HG02852 (cell line): ENCODE measurements at regions not wholly inside any gene's neighbourhood (a gene's known extent, or its start where the extent isn't known, plus 50 kb on each side); places are given as distances from the start of the nearest gene placed in this dataset.

Experiments
- ATAC-seq: cut with Tn5 transposase; IDR thresholded peaks from one replicate; pipeline ENCODE4 v1.9.1; 2021; ENCODE audit warnings: mild to moderate bottlenecking, moderate library complexity; ENCODE audit not compliant: unreplicated experiment

DNA sequence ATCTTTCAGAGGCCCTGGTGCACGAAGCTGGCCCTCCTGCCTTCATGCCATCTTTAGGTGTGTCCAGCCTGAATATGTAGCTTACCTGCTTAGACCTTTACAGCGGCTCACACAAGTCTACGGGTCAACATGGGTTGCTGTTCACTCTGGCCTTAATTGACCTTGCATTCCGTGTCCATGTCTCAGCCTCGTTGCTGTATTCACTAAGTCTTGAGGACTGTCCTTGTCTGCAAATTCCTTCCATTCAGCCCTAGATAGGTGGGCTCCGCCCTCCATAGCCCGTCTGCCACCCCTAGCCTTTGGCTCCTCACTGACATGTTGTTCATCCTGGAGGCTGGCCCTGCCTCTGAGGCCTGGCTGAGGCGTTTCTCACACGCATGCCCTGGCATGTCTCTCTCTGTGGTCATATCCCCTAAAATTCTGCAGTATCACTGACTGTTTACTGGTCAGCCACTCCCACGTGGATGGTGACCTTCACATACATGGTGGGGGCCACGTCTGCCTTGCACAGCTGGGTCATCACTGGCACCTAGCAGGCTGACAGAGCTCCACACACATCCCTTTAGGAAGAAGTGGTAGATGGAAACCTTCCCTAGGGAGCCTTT, 394.1 kb upstream of the MKI67 start:
- no peak for ATAC-seq

DNA sequence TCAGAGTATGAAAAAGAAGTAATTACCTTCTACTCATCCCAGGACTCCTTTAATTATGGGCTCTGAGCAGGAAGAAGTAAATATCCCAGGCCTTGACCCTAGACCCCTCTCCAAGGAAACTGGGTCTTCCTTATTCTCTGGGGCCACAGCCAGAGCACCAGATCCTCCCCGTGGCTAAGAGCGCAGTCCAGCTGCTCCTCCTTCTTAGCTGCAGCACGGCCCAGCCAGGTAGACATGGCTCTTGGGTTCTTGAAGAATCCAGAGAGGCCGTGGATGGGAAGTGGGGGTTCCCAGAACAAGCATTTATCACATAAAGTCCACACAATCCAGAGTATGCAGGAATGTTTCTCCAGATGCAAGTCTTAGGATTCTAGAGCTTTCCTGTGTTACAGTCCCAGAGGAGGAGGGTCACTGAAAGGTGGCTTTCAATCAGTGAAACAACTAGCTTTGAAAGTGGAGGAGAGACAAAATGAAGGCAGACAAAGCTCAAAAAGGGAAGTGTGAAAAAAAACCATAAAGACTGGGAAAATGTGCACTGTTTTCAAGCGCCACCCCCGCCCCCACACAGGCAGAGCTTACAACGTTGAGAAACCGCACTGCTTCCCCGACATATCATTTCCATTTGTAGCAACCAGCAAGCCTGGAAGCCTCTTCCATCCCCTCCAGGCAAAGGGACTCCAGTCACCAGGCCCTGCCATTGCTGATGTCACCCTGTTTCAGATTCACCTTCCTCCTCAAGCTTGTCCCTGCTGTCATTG, 396.5 kb upstream of the MKI67 start:
- ATAC-seq: no peak

DNA sequence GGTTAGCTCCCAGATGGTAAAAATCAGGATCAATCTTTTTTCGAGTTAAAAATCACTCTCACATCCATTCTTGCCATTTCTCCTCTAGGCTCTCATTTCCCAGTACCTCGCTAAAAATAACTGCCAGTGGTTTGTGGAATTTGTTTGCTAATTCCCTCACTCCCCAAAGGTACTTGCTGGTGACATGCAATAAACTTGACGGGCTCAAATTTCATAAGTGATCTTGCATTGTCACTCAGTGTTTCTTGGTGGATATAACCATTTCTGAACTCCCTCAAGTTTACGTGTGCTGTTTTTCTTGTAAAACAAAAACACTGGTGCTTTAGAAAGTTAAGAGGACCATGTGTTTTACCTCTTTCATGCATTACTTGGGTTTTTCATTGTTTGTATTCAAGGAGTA, 399.2 kb upstream of the MKI67 start:
- ATAC-seq: no peak

DNA sequence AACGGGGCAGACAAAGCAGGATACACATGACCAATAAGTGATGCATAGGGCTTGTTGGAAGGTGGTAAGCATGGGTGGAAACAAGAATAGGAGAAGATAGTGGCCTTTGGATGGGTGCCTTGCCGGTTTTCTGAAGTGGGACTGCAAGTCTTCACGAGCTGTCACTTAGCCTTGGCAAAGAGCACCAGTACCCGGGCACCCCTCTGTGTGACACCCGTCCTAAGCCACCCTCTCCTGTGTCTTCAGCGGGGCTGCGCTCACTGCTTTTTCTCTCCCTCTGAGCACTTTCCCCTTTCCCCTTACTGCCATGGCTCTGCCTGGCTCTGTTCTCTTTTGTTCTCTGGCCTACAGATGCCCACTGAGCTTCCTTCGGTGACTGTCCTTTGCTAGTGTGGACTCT, 399.7 kb upstream of the MKI67 start:
- ATAC-seq: no peak

DNA sequence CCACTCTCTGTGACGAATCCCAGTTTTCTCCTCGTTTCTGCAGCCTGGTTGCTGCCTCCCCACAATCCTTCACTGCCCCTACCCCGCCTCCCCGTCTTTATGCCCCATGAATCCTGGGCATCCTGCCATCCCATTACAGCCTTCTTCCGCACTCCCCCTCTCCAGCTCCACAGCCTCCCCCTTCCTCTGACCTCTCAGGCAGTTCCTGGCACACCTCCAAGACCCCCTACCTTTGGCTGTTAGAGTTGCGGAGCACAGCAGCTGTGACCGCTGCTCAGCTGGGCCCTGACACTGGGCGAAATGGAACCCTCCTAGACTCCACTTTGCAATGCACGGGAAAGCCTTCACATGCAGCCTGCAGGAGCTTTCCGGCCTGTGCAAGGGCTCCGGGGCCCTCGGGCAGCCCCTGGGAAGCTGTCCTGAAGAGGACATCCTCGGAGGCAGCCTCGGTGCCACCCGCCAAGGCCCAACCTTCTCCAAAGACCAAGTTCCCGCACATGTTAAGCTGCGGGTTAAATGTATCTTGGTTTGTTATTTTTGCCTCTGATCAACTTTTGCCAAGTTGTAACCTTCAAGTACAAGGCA, 400.7 kb upstream of the MKI67 start:
- ATAC-seq: no peak

DNA sequence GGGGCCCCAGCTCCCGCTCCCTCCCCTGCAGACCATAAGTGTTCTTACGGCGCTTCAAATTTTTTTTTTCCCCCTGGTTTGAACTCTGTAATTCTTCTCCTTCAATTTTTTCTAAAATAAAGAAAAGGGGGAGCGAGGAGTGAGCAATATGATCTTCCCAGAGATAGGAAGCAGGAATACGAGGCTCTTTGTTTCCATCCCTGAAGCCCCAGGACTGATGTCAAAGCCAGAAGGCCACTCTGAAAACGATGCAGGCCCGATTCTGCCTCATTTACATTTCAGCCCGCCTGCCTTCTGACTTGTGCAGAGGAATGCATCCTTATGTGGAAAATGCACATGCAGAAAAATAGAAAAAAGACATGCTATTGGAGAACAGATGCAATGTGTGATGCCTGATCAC, 401.5 kb upstream of the MKI67 start:
- no peak for ATAC-seq

DNA sequence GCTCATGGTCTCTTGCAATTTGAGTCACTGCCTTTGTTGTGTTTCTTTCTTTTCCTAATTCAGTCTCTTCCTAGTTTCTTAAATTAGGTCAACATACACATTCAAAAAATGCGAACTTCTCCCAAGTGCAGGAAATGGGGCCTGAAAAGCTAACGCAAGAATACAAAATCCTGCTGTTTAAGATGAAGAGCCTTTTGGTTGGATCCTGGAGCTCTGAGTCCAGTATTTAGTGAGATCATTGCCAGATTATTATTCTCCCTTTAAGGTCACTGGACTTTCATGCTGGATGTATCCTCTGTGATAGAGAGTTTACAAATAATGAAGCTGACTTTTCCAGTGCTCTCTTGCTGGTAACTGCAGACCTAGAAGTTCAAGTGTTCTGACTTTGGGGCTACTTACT, 401.9 kb upstream of the MKI67 start:
- ATAC-seq: no peak

DNA sequence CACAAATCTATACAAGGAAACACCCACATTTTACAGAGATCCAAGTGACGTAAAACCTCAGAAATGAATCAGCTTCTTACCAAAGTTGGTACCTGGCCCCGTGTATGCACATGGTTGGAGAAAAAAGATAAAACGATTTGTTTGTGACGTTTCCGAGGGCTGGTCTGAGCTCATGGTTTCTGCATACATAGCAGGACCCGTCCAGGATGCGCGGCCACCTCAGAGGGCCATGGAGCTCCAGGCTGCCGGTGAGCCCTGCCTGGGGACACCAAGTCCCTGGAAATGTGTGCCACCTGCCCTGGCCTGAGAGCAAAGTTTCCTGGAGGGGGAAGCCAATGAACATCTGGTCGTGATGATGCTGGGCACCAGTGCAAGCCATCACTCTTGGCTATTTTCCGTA, 402.6 kb upstream of the MKI67 start:
- no peak for ATAC-seq

DNA sequence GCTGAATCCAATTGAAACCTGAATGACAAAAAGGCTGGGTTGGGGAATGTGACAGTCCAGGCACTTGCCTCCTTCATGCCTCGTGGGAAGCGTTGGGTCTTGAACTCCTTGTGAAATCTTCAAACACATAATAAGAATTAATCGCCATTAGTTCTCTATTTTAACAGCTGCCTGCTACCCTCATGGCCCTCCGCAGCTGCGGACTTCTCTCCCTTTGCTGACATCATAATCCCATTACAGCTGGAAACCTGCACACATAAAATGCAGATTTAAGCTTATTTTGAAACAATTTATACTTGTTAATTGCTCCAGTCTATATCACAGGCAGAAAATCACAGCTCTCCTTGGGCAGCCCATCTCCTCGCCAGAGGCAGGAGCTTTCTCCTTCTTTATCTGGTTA, 403.0 kb upstream of the MKI67 start:
- no peak for ATAC-seq

DNA sequence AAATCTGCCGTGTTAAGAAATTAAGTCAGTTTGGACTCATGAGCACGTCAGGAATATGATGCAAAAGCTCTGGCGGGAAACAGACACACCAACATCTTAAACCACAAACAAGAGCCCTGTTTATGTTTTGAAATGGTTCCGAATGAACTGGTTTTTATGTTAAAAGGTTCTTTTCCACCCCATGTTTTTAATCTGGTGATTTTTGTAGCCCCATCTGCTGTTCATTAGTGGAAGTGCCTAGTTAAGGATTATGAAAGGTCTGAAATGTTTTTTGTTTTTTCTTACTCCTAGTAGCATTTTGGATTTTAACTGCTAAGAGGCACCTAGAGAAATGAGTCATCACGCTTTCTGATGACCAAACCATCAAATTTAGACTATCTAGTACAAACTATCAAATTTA, 404.1 kb upstream of the MKI67 start:
- ATAC-seq: no peak

DNA sequence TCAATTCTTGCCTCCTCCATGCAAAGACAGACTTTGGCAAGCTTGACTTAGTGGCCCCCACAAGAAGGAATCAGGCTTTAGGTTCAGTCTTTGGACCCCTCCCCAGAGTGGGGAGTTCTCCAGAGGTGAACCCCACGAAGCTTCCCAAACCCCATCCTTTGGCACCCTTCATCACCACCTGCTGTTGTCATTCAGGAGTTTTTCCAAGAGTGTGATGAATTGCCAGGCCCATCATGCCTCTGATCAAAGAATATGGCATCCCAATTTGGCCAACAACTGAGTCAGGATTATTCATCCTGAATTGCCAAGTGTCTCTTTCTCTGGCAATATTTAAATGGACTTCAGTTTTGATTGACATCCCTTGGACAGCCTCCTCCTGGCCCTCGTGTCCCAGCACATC, 404.7 kb upstream of the MKI67 start:
- no peak for ATAC-seq

DNA sequence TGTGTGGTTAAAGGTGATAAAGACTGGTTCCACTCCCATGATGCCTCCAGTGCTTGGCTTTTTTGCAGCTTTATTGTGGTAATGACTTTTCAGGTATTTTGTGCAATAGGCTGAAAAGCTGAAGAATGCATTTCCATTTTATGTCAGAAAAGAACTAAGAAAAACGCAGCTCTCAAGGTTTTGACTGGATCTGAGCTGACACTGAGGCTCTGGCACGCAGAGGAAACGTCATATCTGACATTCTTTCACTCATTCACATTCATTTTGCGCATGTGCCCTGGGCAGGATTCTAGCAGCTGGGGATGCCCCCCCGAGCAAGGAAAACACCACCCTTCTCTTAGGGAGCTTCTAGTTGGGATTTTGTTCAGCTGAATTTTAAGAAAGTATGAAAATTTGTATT, 408.5 kb upstream of the MKI67 start:
- ATAC-seq: no peak

DNA sequence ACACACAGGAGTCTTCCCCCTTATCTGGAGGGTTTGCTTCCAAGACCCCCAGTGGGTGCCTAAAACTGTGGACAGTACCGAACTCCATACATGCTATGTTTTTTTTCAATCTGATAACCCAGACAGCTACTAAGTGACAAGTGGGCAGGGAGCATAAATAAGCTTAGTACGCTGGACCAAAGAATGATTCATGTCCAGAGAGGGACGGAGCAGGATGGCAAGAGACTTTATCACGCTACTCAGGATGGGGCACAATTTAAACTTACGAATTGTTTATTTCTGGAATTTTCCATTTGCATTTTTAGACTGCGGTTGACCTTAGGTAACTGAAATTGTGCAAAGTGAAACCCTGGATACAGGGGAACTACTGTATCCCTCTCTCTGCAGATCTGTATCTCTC, 410.0 kb upstream of the MKI67 start:
- ATAC-seq: no peak

DNA sequence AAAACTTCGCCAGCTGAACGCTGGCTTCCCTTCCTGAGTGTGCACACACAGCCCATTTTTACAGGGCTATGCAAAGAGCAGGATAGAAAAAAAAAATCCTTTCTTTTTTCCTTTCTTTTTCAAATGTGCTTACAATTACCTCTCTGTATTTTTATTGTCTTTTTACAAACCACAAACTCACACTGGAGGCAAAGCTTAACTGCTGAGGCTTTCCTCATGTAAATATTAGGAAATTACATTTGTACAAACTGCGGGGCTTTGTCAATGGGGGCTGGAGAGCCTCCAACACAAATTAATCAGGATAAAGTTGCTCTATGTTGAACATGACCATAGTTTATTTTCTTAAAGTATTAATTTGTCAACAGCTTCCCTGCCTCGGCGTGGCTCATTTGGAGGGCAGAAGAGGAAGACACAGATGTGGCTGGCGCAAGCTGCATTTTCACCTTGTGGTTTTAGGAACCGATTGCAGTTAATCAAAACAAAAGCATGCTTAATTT, 411.7 kb upstream of the MKI67 start:
- ATAC-seq: no peak

DNA sequence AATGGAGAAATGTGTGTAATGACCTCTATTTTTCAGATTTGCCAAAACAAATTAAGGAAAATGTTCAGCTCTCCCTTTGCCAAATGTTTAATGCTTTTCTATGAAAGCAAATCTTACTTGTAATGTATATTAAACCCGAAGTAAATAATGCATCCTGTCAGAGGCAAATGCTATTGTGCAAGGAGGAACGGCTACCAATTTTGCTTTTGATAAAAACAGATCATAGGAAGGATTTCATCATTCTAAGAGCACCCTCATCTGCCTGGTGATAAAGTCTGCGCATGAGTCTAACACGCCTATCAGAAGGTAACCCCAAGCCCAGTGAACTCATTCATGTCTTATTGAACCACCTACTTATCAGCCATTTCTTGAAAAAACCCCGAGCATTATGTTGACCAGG, 412.4 kb upstream of the MKI67 start:
- ATAC-seq: no peak

DNA sequence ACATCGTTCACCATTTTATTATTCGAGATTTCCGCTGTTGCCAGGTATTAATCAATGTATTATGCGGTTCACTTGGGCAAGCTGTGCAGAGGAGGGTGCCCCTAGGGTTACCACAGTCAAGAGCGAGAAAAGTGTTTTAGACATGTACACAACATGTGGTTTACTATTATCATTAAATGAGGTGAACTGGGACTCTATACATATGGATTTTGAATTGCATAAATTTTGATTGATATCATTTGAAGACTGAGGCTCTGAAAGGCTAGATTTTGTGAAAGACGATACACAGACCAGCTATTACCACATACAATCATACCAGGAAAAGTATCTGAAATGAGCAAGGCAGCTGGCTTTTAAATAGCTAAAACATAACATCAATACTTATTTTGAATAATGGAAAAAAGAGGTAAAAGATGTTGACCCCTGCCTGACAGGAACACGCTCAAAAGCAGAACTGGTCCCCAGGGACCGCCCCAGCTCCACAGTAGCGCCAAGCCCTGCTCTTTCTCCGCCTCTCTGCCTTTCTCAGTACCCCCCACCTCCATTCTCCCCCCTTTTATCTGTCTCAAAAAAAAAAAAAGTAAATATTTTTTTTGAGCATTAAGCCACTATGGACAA, 413.4 kb upstream of the MKI67 start:
- ATAC-seq: no peak

DNA sequence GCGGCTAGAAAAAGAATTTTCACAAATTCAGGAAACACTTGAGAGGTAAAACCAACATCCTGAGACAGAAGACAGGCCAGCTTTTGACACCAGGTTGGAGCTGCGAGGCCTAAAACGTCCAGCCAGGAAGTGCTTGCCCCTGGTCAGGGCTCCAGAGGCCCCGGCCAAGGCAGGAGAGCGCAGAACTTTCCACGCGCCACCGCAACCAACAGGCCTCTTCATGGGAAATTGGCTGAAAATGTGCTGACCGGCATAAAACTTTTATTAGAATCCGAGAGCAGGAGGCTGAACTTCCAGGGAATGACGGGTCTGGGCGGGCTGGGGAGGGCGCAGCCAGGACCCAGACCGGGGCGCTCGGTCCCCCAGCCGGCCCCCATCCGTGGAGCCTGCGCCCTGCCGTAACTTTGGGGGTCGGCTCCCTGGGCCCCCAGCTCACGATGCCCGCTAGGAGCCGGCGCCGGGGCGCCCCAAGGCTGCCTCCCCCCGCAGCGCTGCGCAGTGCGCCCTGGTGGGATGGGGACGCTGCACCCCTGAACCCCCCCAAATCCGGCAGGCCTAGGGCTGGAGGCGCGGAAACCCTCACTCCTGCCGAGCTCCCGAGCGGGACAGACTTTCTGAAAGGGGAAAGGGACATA, 414.0 kb upstream of the MKI67 start:
- ATAC-seq: no peak

DNA sequence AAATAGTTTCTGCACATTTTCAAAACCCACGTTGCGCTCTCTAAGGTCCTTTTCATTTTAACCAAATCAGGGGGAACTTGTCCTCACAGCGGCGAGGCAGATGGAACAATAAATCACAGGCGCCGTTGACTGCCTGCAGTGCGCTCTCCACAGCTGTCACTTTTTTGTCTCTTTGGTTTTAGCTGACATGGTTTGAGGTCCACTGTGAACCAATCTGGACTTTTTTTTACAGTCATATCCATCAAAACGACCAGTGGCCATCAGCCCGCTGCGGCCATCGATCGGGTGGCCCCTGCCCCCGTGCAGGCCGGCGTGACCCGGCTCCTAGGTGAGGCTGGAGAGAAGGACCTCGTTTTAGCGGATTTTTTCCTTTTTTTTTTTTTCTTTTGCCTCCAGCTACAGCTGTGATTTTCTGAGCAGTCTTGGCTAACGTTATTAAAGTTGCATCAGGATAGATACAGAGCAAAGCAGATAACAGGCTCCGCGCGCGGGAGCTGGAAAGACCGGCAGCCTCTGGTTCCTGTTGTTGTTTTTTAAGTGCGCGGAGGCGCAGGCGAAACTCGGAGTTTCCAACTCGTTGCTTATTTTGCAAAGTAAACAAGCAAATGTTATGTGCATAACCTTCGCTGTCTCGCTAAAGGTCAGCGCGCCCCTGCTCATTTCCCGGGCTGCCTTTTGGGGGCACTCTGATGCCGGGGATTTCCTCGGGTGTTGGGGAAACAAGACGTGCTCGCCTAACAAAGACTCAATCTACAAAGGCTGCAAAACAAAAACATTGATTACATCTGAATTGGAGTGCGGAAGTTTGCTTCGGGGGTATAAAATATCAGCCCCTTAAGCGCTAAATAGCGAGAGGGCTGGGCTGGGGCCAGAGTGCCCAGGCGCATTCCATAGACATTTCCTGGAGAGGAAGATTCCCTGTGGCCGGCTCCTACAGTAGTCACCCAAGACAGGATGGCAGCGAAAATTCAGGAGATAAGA, 414.8 kb upstream of the MKI67 start:
- ATAC-seq: no peak

DNA sequence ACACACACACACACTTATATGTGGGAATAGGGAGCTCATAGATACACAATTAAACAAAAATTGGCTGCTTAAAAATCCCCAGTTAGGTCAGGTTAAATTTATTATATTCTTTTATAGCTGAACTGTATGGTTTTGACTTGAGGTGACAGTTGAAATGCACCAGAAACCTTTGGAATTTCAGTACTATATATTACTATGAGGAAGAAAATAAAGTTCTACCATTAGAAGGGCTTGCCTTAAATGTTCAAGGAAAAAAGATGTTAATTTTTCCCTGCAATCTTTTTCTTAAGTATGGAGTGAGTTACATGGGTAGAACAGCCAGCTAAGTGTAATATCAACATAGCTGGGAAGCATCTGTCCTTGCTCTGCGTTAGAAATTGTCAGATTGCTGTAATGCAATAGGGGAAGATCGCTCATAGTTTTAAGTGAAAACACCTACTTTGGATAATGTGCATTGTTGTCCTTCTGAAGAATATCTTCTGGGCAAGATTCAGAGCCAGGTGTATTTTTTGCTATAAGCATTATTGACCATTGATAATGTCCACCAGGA, 415.8 kb upstream of the MKI67 start:
- no peak for ATAC-seq

DNA sequence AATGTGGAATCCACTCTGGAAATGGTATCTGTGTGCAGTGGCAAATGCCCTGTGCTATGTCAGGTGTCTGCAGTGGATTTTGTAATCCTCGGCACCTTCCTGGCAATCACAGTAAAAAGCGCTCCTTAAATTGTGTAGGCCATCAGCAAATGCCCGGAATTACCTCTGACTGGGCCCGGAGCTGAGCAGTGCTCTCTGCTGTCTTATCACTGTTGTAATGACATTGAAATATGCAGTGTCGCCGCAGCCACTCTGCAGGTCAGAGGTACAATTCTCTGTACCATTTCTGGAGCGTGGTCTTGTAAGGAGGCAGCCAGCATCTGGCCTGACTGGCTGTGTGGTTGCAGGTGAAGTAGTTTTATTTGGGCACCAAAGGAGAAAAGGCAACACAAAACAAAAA, 416.4 kb upstream of the MKI67 start:
- ATAC-seq: no peak
